ENCODE measurements at regions not wholly inside any gene's neighbourhood (a gene's known extent, or its start where the extent isn't known, plus 50 kb on each side); places are given as distances from the start of the nearest gene placed in this dataset.
"Not testable (repeated sequence)": the region's sequence is repeated elsewhere in the genome, so short reads cannot be mapped to it uniquely, and the experiment has no call there.

- intact Hi-C loops (cut with micrococcal nuclease) = no loop called here
- Mint-ChIP-seq H3K9me3 (no peaks in the 10 kb centered on the region), H3K4me3 (no peak overlapping the region), H3K36me3 (ENCODE audit: low read depth) (no peaks in the 10 kb centered on the region), H3K27me3 (ENCODE audit: low read depth) (no peaks in the 10 kb centered on the region), H3K4me1 (ENCODE audit: low read depth) (no peaks in the 10 kb centered on the region), H3K27ac (no peak overlapping the region)
- CTCF ChIA-PET = no interaction called here
- no peak for DNase-seq
Measured at GRCh38 chr1:96445302-96445701, 276.3 kb upstream of the PTBP2 start.

- Mint-ChIP-seq H3K4me3 (no peak overlapping the region), H3K27me3 (ENCODE audit: low read depth) (peaks cover 2% of the 10 kb centered on the region), H3K9me3 (no peaks in the 10 kb centered on the region), H3K27ac (no peak overlapping the region), H3K36me3 (ENCODE audit: low read depth) (no peaks in the 10 kb centered on the region), H3K4me1 (ENCODE audit: low read depth) (no peaks in the 10 kb centered on the region)
- DNase-seq = no peak
- intact Hi-C loops (cut with micrococcal nuclease) = no loop called here
- CTCF ChIA-PET = interaction anchor here (0.7 kb wide), 1 partner anchor 1517 kb away, joined by 3 read pairs; no protein-coding TSS in a partner anchor
Measured at GRCh38 chr1:96464066-96464465, 257.5 kb upstream of the PTBP2 start.

GRCh38 chr1:96464522-96464921, 257.1 kb upstream of the PTBP2 start:
- H3K4me3 Mint-ChIP-seq = no peak overlapping the region
- H3K27ac Mint-ChIP-seq = no peak overlapping the region
- CTCF ChIA-PET = interaction anchor here (0.7 kb wide), 1 partner anchor 1517 kb away, joined by 3 read pairs; no protein-coding TSS in a partner anchor
- intact Hi-C loops (cut with micrococcal nuclease) = no loop called here
- H3K27me3 Mint-ChIP-seq (ENCODE audit: low read depth) = peaks cover 2% of the 10 kb centered on the region
- H3K4me1 Mint-ChIP-seq (ENCODE audit: low read depth) = no peaks in the 10 kb centered on the region
- H3K9me3 Mint-ChIP-seq = no peaks in the 10 kb centered on the region
- no peaks in the 10 kb centered on the region for H3K36me3 Mint-ChIP-seq (ENCODE audit: low read depth)
- DNase-seq = no peak

- H3K27me3 Mint-ChIP-seq (ENCODE audit: low read depth) = peaks cover 2% of the 10 kb centered on the region
- intact Hi-C loops (cut with micrococcal nuclease) = no loop called here
- CTCF ChIA-PET = no interaction called here
- no peaks in the 10 kb centered on the region for H3K4me1 Mint-ChIP-seq (ENCODE audit: low read depth)
- H3K9me3 Mint-ChIP-seq = no peaks in the 10 kb centered on the region
- DNase-seq = no peak
- no peaks in the 10 kb centered on the region for H3K36me3 Mint-ChIP-seq (ENCODE audit: low read depth)
- no peak overlapping the region for H3K27ac Mint-ChIP-seq
- no peak overlapping the region for H3K4me3 Mint-ChIP-seq
Measured at GRCh38 chr1:96464991-96465390, 256.6 kb upstream of the PTBP2 start.

GRCh38 chr1:96465441-96465840, 256.1 kb upstream of the PTBP2 start:
- no peaks in the 10 kb centered on the region for H3K36me3 Mint-ChIP-seq (ENCODE audit: low read depth)
- no peaks in the 10 kb centered on the region for H3K4me1 Mint-ChIP-seq (ENCODE audit: low read depth)
- CTCF ChIA-PET = no interaction called here
- H3K27me3 Mint-ChIP-seq (ENCODE audit: low read depth) = peaks cover 2% of the 10 kb centered on the region
- H3K4me3 Mint-ChIP-seq = no peak overlapping the region
- no peak overlapping the region for H3K27ac Mint-ChIP-seq
- DNase-seq = no peak
- no peaks in the 10 kb centered on the region for H3K9me3 Mint-ChIP-seq
- intact Hi-C loops (cut with micrococcal nuclease) = no loop called here

GRCh38 chr1:96466842-96467241, 254.7 kb upstream of the PTBP2 start:
- no peaks in the 10 kb centered on the region for H3K4me1 Mint-ChIP-seq (ENCODE audit: low read depth)
- CTCF ChIA-PET = no interaction called here
- no peak overlapping the region for H3K27ac Mint-ChIP-seq
- H3K36me3 Mint-ChIP-seq (ENCODE audit: low read depth) = no peaks in the 10 kb centered on the region
- no peak overlapping the region for H3K4me3 Mint-ChIP-seq
- intact Hi-C loops (cut with micrococcal nuclease) = no loop called here
- peaks cover 2% of the 10 kb centered on the region for H3K27me3 Mint-ChIP-seq (ENCODE audit: low read depth)
- peaks cover 1% of the 10 kb centered on the region for H3K9me3 Mint-ChIP-seq
- DNase-seq = no peak

GRCh38 chr1:96469726-96470125, 251.9 kb upstream of the PTBP2 start:
- H3K27me3 Mint-ChIP-seq (ENCODE audit: low read depth); H3K27ac Mint-ChIP-seq; H3K4me3 Mint-ChIP-seq; DNase-seq; CTCF ChIA-PET; H3K36me3 Mint-ChIP-seq (ENCODE audit: low read depth); intact Hi-C loops (cut with micrococcal nuclease); H3K9me3 Mint-ChIP-seq; H3K4me1 Mint-ChIP-seq (ENCODE audit: low read depth): not testable (repeated sequence)

GRCh38 chr1:96472471-96472870, 249.1 kb upstream of the PTBP2 start:
- intact Hi-C loops (cut with micrococcal nuclease) = no loop called here
- peaks cover 1% of the 10 kb centered on the region for H3K9me3 Mint-ChIP-seq
- no peaks in the 10 kb centered on the region for H3K4me1 Mint-ChIP-seq (ENCODE audit: low read depth)
- no peak for DNase-seq
- CTCF ChIA-PET = no interaction called here
- no peaks in the 10 kb centered on the region for H3K36me3 Mint-ChIP-seq (ENCODE audit: low read depth)
- H3K27ac Mint-ChIP-seq = no peak overlapping the region
- H3K27me3 Mint-ChIP-seq (ENCODE audit: low read depth) = peaks cover 5% of the 10 kb centered on the region
- no peak overlapping the region for H3K4me3 Mint-ChIP-seq

GRCh38 chr1:96473791-96474434, 247.7 kb upstream of the PTBP2 start:
- intact Hi-C loops (cut with micrococcal nuclease) = no loop called here
- Mint-ChIP-seq H3K4me3 (no peak overlapping the region), H3K27me3 (ENCODE audit: low read depth) (peaks cover 5% of the 10 kb centered on the region), H3K4me1 (ENCODE audit: low read depth) (no peaks in the 10 kb centered on the region), H3K36me3 (ENCODE audit: low read depth) (no peaks in the 10 kb centered on the region), H3K9me3 (peaks cover 1% of the 10 kb centered on the region), H3K27ac (no peak overlapping the region)
- no peak for DNase-seq
- CTCF ChIA-PET = no interaction called here

GRCh38 chr1:96474985-96475743, 246.4 kb upstream of the PTBP2 start:
- Mint-ChIP-seq H3K4me3 (no peak overlapping the region), H3K36me3 (ENCODE audit: low read depth) (no peaks in the 10 kb centered on the region), H3K9me3 (peaks cover 1% of the 10 kb centered on the region), H3K27ac (no peak overlapping the region), H3K4me1 (ENCODE audit: low read depth) (no peaks in the 10 kb centered on the region), H3K27me3 (ENCODE audit: low read depth) (peaks cover 5% of the 10 kb centered on the region)
- intact Hi-C loops (cut with micrococcal nuclease) = no loop called here
- CTCF ChIA-PET = interaction anchor here (0.6 kb wide), 1 partner anchor 615 kb away, joined by 3 read pairs; no protein-coding TSS in a partner anchor
- DNase-seq = no peak

- CTCF ChIA-PET = no interaction called here
- no peaks in the 10 kb centered on the region for H3K36me3 Mint-ChIP-seq (ENCODE audit: low read depth)
- intact Hi-C loops (cut with micrococcal nuclease) = no loop called here
- no peaks in the 10 kb centered on the region for H3K4me1 Mint-ChIP-seq (ENCODE audit: low read depth)
- no peak overlapping the region for H3K27ac Mint-ChIP-seq
- H3K9me3 Mint-ChIP-seq = peaks cover 1% of the 10 kb centered on the region
- peaks cover 5% of the 10 kb centered on the region for H3K27me3 Mint-ChIP-seq (ENCODE audit: low read depth)
- H3K4me3 Mint-ChIP-seq = no peak overlapping the region
- DNase-seq = no peak
Measured at GRCh38 chr1:96475903-96476302, 245.7 kb upstream of the PTBP2 start.

- H3K4me1 Mint-ChIP-seq (ENCODE audit: low read depth) = no peaks in the 10 kb centered on the region
- no peaks in the 10 kb centered on the region for H3K9me3 Mint-ChIP-seq
- no peak for DNase-seq
- peaks cover 5% of the 10 kb centered on the region for H3K27me3 Mint-ChIP-seq (ENCODE audit: low read depth)
- intact Hi-C loops (cut with micrococcal nuclease) = no loop called here
- H3K4me3 Mint-ChIP-seq = no peak overlapping the region
- H3K27ac Mint-ChIP-seq = no peak overlapping the region
- CTCF ChIA-PET = no interaction called here
- no peaks in the 10 kb centered on the region for H3K36me3 Mint-ChIP-seq (ENCODE audit: low read depth)
Measured at GRCh38 chr1:96478228-96478627, 243.4 kb upstream of the PTBP2 start.

GRCh38 chr1:96481409-96481808, 240.2 kb upstream of the PTBP2 start:
- H3K4me1 Mint-ChIP-seq (ENCODE audit: low read depth) = no peaks in the 10 kb centered on the region
- intact Hi-C loops (cut with micrococcal nuclease) = no loop called here
- DNase-seq = no peak
- no peak overlapping the region for H3K4me3 Mint-ChIP-seq
- H3K36me3 Mint-ChIP-seq (ENCODE audit: low read depth) = no peaks in the 10 kb centered on the region
- no peaks in the 10 kb centered on the region for H3K9me3 Mint-ChIP-seq
- CTCF ChIA-PET = no interaction called here
- H3K27me3 Mint-ChIP-seq (ENCODE audit: low read depth) = no peaks in the 10 kb centered on the region
- no peak overlapping the region for H3K27ac Mint-ChIP-seq
